OCI-LY7 (cell line): ENCODE measurements at regions not wholly inside any gene's neighbourhood (a gene's known extent, or its start where the extent isn't known, plus 50 kb on each side); places are given as distances from the start of the nearest gene placed in this dataset.

Source experiments
- EZH2phosphoT487 ChIP-seq: fragments of 200-600 bp; sonication (generic); IDR thresholded peaks from 2 replicates; pipeline ENCODE4 v1.6.1; 2018; ENCODE audit warnings: low read depth, borderline replicate concordance, mild to moderate bottlenecking, mixed run types, antibody characterized with exemption, low read length, moderate library complexity, mixed read lengths
- TF ChIP-seq, protein P1 (sequence below): fragments of 200-600 bp; sonication (generic); conservative IDR thresholded peaks from 2 replicates; pipeline ENCODE4 v1.5.1; 2014; ENCODE audit warnings: mild to moderate bottlenecking, antibody characterized with exemption, low read length, moderate library complexity, mixed read lengths

DNA sequence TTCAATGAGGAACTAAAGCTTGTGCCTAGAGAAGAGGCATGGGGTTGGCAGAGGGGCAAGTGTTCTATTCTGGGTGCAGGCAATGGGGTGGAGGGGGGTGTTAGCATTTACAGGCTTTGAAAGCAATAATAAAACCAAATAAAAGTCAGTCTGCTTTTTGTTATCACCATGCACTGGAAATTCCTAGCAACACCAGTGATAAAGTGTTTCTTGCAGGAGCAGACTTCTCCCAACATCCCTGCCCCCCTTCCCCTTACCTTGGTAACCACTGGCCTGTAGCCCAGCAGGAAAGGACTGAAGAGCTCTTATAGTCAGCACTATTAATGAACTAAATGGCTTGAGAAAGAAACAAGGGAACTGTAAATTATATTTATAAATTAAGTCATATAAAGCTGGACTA, 65.2 kb upstream of the SESN3 start:
- TF ChIP-seq, protein P1, sequence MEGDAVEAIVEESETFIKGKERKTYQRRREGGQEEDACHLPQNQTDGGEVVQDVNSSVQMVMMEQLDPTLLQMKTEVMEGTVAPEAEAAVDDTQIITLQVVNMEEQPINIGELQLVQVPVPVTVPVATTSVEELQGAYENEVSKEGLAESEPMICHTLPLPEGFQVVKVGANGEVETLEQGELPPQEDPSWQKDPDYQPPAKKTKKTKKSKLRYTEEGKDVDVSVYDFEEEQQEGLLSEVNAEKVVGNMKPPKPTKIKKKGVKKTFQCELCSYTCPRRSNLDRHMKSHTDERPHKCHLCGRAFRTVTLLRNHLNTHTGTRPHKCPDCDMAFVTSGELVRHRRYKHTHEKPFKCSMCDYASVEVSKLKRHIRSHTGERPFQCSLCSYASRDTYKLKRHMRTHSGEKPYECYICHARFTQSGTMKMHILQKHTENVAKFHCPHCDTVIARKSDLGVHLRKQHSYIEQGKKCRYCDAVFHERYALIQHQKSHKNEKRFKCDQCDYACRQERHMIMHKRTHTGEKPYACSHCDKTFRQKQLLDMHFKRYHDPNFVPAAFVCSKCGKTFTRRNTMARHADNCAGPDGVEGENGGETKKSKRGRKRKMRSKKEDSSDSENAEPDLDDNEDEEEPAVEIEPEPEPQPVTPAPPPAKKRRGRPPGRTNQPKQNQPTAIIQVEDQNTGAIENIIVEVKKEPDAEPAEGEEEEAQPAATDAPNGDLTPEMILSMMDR = no peak
- no peak for TF ChIP-seq EZH2phosphoT487
